GM12878 (cell line): ENCODE measurements at regions not wholly inside any gene's neighbourhood (a gene's known extent, or its start where the extent isn't known, plus 50 kb on each side); places are given as distances from the start of the nearest gene placed in this dataset.

Experiments used
- ATAC-seq: fragments of 200-7000 bp; cut with Tn5 transposase; 3 replicates; pipeline ENCODE4 v1.9.1; 2020; ENCODE audit warnings: mild to moderate bottlenecking, moderate library complexity
- BruUV-seq: library from RNA; stranded (reverse); fragments of 400-500 nt; replicated peaks from 2 replicates; lab custom pipeline; 2021; lab: Mats Ljungman, UMichigan
- CTCF ChIA-PET: fragments of 300-600 bp; sonication (Branson Sonifier 250); formaldehyde crosslinking; extraction: SDS; loops from one replicate; lab custom pipeline; 2021; ENCODE audit warnings: inconsistent platforms; lab: Yijun Ruan, JAX
- POLR2A ChIA-PET: fragments of 350-600 bp; formaldehyde crosslinking; extraction: SDS; loops from one replicate; lab custom pipeline; 2021; ENCODE audit warnings: inconsistent platforms; lab: Charles Lee
- RAD21 ChIA-PET: fragments of 300-600 bp; sonication (Branson Sonifier 250); formaldehyde crosslinking; loops from one replicate; lab custom pipeline; 2023; ENCODE audit warnings: antibody characterized with exemption; ENCODE audit not compliant: unreplicated experiment; lab: Charles Lee
- SMC1A ChIA-PET: fragments of 300-600 bp; sonication (Branson Sonifier 250); formaldehyde crosslinking; loops from one replicate; lab custom pipeline; 2023; ENCODE audit not compliant: unreplicated experiment, uncharacterized antibody; lab: Charles Lee
- DNase-seq: peaks from one replicate; pipeline ENCODE4 v3.0.0-alpha.2; 2011; ENCODE audit warnings: low read depth, low spot score
- FAIRE-seq: peaks from 3 replicates; lab custom pipeline; 2011; peaks lifted over from hg19 to GRCh38; lab: Jason Lieb, UNC
- H2AFZ ChIP-seq: 2 replicates; pipeline ENCODE4 v1.6.0; 2011; ENCODE audit warnings: low read depth, low read length, control low read depth; ENCODE audit not compliant: control insufficient read depth
- H3K27ac ChIP-seq: 2 replicates; pipeline ENCODE4 v1.5.1; 2011; ENCODE audit warnings: control low read depth; ENCODE audit not compliant: control insufficient read depth, insufficient read depth
- H3K27me3 ChIP-seq, 2 experiments: replicated peaks in 1 of 2; 2 replicates each; pipeline versions ENCODE4 v1.6.0 to v1.6.1; 2011; ENCODE audit warnings: low read length in 1 of 2; ENCODE audit not compliant: control insufficient read depth in 2 of 2, insufficient read depth in 2 of 2
- H3K36me3 ChIP-seq, 2 experiments: 2 replicates each; pipeline ENCODE4 v1.5.1; 2011; ENCODE audit warnings: low read length in 1 of 2; ENCODE audit not compliant: control insufficient read depth in 2 of 2, insufficient read depth in 2 of 2
- H3K4me1 ChIP-seq: 2 replicates; pipeline ENCODE4 v1.6.1; 2011; ENCODE audit warnings: mild to moderate bottlenecking, low read length, moderate library complexity, mixed read lengths; ENCODE audit not compliant: control insufficient read depth, insufficient read depth
- H3K4me2 ChIP-seq: 2 replicates; pipeline ENCODE4 v1.6.0; 2011; ENCODE audit warnings: control low read depth; ENCODE audit not compliant: control insufficient read depth, insufficient read depth
- H3K4me3 ChIP-seq: fragments of 200-600 bp; sonication (generic); 2 replicates; pipeline ENCODE4 v1.5.1; 2016
- H3K79me2 ChIP-seq: 2 replicates; pipeline ENCODE4 v1.6.0; 2011; ENCODE audit warnings: low read length; ENCODE audit not compliant: control insufficient read depth, insufficient read depth
- H3K9ac ChIP-seq: 2 replicates; pipeline ENCODE4 v1.8.0; 2011; ENCODE audit warnings: low read length, control low read depth, mixed read lengths; ENCODE audit not compliant: control insufficient read depth, insufficient read depth
- H3K9me3 ChIP-seq: replicated peaks from 3 replicates; pipeline ENCODE4 v1.5.1; 2011; ENCODE audit warnings: mild to moderate bottlenecking, low read length; ENCODE audit not compliant: control insufficient read depth, insufficient read depth
- H4K20me1 ChIP-seq: 2 replicates; pipeline ENCODE4 v1.6.0; 2011; ENCODE audit not compliant: control insufficient read depth, insufficient read depth
- BACH1 ChIP-seq: fragments of 450-650 bp; IDR thresholded peaks from 2 replicates; pipeline ENCODE4 v1.6.1; 2017; ENCODE audit warnings: mild to moderate bottlenecking, borderline replicate concordance
- CHD4 ChIP-seq: fragments of 200-600 bp; sonication (generic); IDR thresholded peaks from 2 replicates; pipeline ENCODE4 v1.6.1; 2016; ENCODE audit warnings: mild to moderate bottlenecking
- IRF3 ChIP-seq: fragments of 450-650 bp; IDR thresholded peaks from 2 replicates; pipeline ENCODE4 v1.6.1; 2014; ENCODE audit warnings: mild to moderate bottlenecking
- KAT2A ChIP-seq: conservative IDR thresholded peaks from 2 replicates; pipeline ENCODE4 v1.6.1; 2011; ENCODE audit warnings: low read depth, low read length; ENCODE audit not compliant: control insufficient read depth
- KLF5 ChIP-seq: fragments of 450-650 bp; IDR thresholded peaks from 2 replicates; pipeline ENCODE4 v1.6.1; 2014; ENCODE audit warnings: mild to moderate bottlenecking; ENCODE audit not compliant: partially characterized antibody
- MXI1 ChIP-seq: fragments of 150-350 bp; IDR thresholded peaks from 2 replicates; pipeline ENCODE4 v1.6.1; 2011; ENCODE audit warnings: low read depth, mild to moderate bottlenecking, inconsistent platforms, low read length, improper control_type of control experiment
- ZNF207 ChIP-seq: fragments of 450-650 bp; IDR thresholded peaks from 2 replicates; pipeline ENCODE4 v1.6.1; 2014; ENCODE audit warnings: antibody characterized with exemption, mild to moderate bottlenecking, borderline replicate concordance
- WGBS: methylation state at CpG from one replicate; pipeline ENCODE4 v1.1.6; 2016; ENCODE audit warnings: low lambda C conversion rate; ENCODE audit not compliant: insufficient replicate concordance, insufficient coverage; ENCODE audit errors: missing lambda C conversion rate; 5-methylcytosine and 5-hydroxymethylcytosine counted together
- in situ Hi-C: fragments of 300-500 bp; cut with MboI; formaldehyde crosslinking; loops from 9 replicates; pipeline ENCODE4 v1.14.3; 2018; ENCODE audit warnings: mixed read lengths
- intact Hi-C: fragments of 100-400 bp; cut with micrococcal nuclease; formaldehyde crosslinking; loops from one replicate; pipeline ENCODE4 v1.14.2; 2022; ENCODE audit not compliant: unreplicated experiment
- TF ChIP-seq, protein P1 (sequence below): IDR thresholded peaks from 2 replicates; pipeline ENCODE4 v1.6.1; 2011; ENCODE audit warnings: low read depth, low read length, improper control_type of control experiment, borderline replicate concordance

DNA sequence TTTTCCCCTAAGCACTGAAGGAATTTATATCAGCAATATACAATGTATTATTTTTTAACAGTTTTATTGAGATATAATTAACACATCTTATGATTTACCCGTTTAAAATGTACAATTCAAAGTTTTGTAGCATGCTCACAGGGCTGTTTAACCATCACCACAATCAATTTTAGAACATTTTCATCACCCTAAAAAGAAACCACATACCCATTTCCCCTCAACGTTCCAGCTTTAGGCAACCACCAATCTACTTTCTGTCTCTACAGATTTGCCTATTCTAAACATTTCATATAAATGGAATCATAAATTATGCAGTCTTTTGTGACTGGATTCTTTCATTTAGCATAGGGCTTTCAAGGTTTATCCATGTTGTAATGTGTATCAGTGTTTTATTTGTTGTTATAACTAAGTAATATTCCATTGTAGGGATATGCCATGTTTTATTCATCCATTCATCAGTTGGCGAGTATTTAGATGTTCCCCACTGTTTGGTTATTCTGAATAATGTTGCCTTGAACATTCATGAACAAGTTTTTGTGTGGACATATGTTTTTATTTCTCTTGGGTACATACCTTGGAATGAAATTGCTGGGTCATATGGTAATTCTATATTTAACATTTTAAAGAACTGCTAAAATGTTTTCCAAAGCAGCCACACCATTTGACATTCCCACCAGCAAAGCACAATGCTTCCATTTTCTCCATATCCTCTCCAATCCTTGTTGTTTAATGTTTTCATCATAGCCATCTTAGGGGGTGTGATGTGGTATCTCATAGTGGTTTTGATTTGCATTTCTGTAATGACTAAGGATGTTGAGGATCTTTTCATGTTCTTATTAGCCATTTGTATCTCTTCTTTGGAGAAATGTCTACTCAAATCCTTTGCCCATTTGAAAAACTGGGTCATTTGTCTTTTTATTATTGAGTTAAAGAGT is 188.5 kb downstream of the TM2D1 start:
- ChIA-PET CTCF (interaction anchor here (1.7 kb wide), 1 partner anchor 11 kb away, joined by 7 read pairs; no protein-coding TSS in a partner anchor), RAD21 (no interaction called here), POLR2A (no interaction called here), SMC1A (no interaction called here)
- Histone ChIP-seq H4K20me1 (no peaks in the 10 kb centered on the region), H3K4me3 (no peak overlapping the region), H3K9ac (no peak overlapping the region), H3K79me2 (no peaks in the 10 kb centered on the region), H3K4me2 (no peak overlapping the region), H3K27ac (no peak overlapping the region), H3K9me3 (no peaks in the 10 kb centered on the region), H3K27me3 (no peaks in the 10 kb centered on the region), H3K36me3 (no peaks in the 10 kb centered on the region), H2AFZ (no peak overlapping the region), H3K4me1 (no peaks in the 10 kb centered on the region)
- in situ Hi-C loops: no loop called here
- FAIRE-seq: peak; percentile 23
- intact Hi-C loops: no loop called here
- ATAC-seq: no peak
- TF ChIP-seq BACH1: no peak
- TF ChIP-seq ZNF207: no peak
- TF ChIP-seq KLF5: no peak
- no peak for TF ChIP-seq IRF3
- TF ChIP-seq CHD4: no peak
- TF ChIP-seq MXI1: no peak
- TF ChIP-seq KAT2A: no peak
- TF ChIP-seq, protein P1, sequence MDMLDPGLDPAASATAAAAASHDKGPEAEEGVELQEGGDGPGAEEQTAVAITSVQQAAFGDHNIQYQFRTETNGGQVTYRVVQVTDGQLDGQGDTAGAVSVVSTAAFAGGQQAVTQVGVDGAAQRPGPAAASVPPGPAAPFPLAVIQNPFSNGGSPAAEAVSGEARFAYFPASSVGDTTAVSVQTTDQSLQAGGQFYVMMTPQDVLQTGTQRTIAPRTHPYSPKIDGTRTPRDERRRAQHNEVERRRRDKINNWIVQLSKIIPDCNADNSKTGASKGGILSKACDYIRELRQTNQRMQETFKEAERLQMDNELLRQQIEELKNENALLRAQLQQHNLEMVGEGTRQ: no peak
- BruUV-seq: no TSS peak
- DNase-seq: no peak
- 4% methylated on average over 3 of the region's 3 CpGs for WGBS
